ELR (cell line): ENCODE measurements at regions not wholly inside any gene's neighbourhood (a gene's known extent, or its start where the extent isn't known, plus 50 kb on each side); places are given as distances from the start of the nearest gene placed in this dataset.

Experiments used
- DNase-seq: peaks from one replicate; pipeline ENCODE4 v3.0.0-alpha.2; 2015; ENCODE audit warnings: low read depth

GRCh38 chr5:74342948-74343682 is 297.4 kb downstream of the ENC1 start:
- peak; percentile 24 for DNase-seq

DNA sequence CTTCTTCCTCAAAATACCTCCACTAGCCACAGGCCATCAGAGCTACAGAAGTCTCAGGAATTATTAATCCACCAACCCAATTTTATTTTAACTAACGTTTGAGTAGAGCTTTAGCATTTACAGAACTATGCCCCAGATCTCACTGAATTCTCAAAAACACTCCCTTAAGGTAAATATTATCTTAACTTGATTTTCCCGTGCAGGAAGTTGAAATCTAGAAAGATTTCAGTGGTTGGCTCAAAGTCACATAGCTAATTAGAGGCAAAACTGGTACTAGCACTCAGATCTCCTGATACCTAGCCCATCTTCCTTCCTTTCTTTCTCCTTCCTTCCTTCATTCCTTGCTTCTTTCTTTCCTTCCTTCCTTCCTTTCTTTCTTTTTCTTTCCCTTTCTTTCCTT is 298.3 kb downstream of the ENC1 start:
- no peak for DNase-seq

DNA sequence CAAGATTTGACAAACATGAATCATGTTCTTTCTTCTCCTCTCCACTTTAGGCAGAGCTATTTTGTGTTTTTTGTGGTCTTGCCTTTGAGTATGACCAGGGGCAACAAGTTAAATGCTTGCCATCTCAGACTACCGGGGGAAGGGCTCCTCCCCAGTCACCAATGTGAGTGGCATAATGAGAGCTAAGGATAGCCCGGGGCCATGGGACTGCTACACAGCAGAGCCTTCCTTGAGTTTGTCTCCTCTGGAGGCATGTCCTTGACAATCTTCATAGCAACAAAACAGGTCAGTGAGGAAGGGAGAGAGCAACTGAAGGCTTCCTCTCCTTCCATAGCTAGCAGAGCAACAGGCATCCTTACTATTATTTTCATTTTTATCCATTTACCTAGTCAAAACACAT is 299.3 kb downstream of the ENC1 start:
- no peak for DNase-seq

DNA sequence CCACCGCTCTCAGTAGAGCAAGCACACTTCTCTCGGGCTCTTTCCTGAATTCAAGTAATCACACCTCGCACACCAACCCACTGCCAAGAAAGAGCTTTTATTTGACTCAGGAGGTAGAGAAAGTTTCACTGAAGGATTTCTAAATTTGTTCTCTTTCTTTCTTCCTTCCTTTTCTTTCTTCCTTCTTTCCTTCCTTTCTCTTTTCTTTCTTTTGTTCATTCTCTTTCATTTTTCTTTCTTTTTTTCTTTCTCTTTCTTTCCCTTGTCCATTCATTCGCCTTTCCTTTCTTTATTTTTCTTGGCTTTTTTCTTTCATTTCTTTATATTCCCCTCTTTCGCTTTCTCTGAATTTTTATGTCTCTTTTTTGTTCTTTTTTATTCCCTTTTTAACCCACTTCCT is 300.1 kb downstream of the ENC1 start:
- DNase-seq: no peak

DNA sequence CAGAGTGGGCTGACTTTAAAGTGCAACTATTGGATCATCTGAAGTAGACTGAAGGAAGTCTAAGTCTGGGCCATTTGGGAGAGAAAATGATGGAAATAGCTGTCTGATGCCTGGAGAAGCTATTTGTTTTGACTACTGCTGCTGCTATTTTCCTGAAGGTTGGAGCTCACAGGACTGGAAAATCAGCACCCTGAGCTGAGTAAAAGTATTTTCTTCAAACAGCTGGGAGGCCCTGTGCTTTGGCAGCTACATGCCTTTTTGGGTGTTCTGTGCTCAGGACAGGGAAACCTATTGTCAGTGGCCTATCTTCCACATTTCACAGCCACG is 302.6 kb downstream of the ENC1 start:
- DNase-seq: no peak

- DNase-seq: no peak
Measured at GRCh38 chr5:74337254-74337983, 303.1 kb downstream of the ENC1 start.

- DNase-seq: peak; percentile 35
Measured at GRCh38 chr5:74336297-74336696, 304.2 kb downstream of the ENC1 start.

GRCh38 chr5:74334762-74335384 is 305.7 kb downstream of the ENC1 start:
- DNase-seq: no peak

DNA sequence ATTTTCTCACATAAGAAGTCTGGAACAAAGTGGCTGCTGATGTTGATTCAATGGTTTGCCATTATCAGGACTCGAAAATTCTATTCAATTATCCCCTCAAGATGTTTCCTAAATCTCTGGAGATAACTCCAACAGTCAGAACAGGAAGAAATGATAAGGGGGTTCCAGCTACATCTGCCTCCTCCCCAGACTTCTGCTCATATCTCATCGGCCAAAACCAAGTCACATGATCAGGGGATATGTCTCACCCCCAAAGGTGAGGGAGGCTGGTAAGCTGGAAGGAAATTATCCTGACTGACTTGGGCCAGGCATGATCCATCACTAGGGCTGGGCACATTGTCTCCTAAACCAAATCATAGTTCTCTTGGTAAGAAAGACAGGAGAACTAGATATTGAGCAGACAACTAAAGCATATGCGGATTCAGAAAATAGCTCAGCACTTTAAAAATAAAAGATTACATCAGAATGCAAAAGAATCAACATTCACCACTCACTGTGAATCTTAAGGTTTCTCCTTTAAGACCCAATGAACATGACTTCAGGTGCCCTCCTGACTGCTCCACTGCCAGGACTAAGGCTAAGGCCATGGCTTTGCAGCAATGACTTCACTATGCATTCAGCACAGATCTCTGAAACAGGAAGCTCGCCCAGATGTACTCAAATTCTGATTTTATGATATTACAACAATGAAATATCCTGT is 306.3 kb downstream of the ENC1 start:
- no peak for DNase-seq

GRCh38 chr5:74333430-74333829 is 307.1 kb downstream of the ENC1 start:
- DNase-seq: no peak

- DNase-seq: no peak
Measured at GRCh38 chr5:74332682-74333081, 307.8 kb downstream of the ENC1 start.

DNA sequence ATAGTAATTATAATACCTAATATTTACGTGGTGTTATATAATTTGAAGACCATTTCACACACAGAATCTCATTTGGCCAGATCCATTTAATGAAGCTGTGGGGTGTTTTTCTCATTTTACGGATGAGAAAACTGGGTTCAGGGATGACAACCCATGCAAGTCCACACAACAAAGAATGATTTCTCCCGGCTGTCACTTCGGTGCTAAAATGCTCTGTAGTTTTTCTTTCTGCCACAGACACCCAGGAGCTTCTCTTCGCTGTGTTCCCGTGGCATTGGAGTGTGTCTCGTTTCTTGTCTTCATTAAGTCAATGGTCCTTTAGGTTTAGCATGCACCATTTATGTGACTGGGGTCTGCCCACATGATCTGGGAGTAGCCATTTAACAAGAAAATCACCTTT is 308.5 kb downstream of the ENC1 start:
- DNase-seq: no peak

DNA sequence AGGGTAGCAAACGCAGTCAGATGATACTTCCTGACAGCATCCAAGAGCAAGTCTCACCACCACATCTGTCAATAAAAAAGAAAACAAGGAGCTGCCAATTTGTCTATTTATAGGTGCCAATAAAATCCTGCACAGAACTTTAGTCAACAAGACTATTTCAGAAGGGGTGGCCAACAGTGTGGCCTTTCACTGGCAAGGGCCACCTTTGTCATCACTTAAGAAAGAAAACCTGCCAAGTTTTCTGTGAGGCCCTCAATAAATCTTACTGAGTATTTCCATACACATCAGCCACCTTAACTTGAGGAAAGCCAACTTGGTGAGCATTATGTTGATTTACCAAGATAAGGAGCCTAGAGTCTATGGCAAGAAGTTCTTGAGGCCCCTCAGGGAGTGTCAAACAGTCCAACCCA is 312.3 kb downstream of the ENC1 start:
- no peak for DNase-seq

DNA sequence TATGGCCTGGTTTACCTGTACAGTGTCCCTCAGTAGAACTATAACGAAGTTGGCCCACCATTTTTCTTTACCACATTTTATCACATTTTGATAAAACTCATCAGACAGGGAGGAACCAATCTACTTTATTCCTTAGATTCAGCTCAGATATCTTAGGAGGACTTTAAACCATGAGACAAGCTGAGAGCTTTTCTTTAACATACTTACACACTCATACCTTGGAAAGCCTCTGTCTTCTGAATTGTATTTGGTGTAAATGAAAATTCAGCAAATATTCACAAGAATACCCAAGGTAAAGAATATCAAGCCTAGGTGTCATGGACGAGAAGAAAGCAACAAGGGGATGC is 313.2 kb downstream of the ENC1 start:
- DNase-seq: no peak

DNA sequence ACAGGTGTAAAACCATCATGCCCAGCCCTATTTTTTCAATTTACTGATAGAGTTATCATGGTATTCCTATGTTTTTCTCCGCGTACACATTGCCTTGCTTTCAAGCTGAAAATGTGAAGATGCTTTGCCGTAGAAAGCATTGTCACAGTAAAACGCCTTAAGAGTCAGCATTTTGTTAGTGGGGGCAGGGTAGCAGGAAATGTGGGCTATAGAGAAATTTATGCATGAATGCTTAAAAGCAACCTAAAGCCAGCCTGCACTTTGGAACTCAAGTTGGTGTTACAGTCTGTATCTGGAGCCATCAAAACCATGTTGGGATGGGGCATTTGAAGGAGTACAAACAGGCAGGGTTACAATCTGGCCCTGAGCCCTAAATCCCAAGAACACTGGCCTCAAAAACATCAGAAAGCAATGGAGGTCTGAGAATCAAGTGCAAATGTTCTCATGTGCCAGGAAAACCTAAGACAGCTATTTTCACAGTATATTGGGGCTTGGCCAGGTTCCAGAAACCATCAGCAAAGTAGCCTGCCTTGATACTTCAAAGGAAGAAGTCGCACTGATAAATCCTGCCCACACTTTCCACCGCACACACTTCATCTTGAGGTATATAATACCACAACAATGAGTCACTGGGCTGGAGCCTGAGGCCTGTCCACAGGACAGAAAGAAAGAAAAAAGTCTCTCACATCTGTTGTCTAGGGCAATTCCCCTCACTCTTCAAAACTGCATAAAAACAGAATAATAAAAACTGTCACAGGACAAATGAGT is 313.8 kb downstream of the ENC1 start:
- DNase-seq: peak; percentile 99

DNA sequence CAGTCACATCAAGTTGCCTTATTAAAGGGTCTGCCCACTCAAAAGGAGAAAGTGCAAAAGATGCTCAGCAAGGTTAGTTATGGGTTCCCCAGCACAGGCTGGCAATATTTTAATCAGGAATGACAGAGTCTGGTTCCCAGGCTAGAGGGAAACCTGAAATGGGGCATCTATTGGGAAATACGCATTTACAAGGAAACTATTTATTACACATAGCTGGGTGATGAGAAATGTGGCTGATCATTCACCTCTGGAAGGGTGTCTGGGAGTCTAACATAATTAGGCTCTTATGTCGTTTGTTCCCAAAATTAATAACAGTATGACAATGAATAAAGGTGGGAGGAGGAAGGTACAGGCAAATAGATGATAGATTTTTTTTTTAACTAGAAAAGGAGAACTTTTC is 314.7 kb downstream of the ENC1 start:
- peak; percentile 62 for DNase-seq

- no peak for DNase-seq
Measured at GRCh38 chr5:74324556-74324955, 316.0 kb downstream of the ENC1 start.

- no peak for DNase-seq
Measured at GRCh38 chr5:74322944-74323343, 317.6 kb downstream of the ENC1 start.

- no peak for DNase-seq
Measured at GRCh38 chr5:74322191-74322590, 318.3 kb downstream of the ENC1 start.

DNA sequence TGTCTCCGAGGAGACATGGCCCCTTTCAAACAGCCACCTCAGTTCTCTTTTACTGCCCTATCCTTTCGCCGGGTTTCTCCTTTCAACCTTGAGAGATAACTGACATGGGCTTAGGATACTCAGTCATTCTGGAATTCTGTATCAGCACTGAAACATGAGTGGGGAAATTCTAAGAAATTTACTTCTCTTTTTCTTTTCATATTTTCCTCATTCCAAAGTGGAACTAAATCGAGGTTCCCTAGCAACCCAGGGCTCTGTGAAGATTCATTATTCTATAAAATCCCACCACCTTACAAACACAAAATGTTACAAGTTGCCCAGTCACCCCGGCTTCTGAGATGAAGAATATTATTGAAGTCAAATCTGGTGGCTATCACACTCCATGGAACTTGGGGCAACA is 319.2 kb downstream of the ENC1 start:
- no peak for DNase-seq

- DNase-seq: no peak
Measured at GRCh38 chr5:74320526-74320925, 320.0 kb downstream of the ENC1 start.

DNA sequence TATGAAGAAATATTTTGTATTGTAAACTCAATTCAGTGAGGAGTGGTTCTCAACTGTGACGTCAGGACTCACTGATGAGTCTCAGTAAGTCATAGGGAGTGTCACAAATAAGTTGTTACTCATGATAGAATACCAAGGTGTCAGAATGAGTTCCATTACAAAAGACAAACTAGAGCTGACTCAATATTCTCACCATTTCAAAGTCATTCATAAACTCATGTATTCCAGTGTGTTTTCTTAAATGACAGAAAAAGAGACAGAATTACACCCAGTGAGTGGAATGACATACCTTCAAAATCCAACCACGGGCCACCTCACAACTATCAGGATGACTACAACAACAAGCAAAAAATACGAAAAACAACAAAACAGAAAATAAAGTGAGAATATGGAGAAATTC is 321.5 kb downstream of the ENC1 start:
- peak; percentile 79 for DNase-seq
